ENCODE measurements at regions not wholly inside any gene's neighbourhood (a gene's known extent, or its start where the extent isn't known, plus 50 kb on each side); places are given as distances from the start of the nearest gene placed in this dataset.

DNA sequence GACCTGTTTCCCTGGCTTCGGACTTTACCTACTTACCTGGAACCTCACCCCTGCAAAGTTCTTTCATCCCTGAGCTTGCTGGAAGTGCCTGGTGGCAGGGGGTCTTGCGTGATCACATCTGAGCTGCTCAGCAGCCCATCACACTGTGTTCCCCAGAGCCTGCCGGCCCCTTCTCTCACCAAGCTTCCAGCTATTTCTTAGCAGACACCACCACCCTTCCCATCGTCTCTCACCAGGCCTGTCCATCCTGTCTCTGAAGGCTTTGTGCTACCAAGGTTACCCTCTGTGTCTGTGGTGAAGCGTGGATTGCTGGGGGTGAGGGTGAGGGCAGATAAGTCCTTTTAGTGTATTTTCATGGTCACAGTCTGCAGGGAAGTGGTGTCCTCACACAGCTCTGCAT, 78.8 kb upstream of the NRXN3 start:
- TF ChIP-seq EP300 (IDR thresholded peaks at IDR 0.05): no peak
- TF ChIP-seq, protein P1, sequence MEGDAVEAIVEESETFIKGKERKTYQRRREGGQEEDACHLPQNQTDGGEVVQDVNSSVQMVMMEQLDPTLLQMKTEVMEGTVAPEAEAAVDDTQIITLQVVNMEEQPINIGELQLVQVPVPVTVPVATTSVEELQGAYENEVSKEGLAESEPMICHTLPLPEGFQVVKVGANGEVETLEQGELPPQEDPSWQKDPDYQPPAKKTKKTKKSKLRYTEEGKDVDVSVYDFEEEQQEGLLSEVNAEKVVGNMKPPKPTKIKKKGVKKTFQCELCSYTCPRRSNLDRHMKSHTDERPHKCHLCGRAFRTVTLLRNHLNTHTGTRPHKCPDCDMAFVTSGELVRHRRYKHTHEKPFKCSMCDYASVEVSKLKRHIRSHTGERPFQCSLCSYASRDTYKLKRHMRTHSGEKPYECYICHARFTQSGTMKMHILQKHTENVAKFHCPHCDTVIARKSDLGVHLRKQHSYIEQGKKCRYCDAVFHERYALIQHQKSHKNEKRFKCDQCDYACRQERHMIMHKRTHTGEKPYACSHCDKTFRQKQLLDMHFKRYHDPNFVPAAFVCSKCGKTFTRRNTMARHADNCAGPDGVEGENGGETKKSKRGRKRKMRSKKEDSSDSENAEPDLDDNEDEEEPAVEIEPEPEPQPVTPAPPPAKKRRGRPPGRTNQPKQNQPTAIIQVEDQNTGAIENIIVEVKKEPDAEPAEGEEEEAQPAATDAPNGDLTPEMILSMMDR (IDR thresholded peaks at IDR 0.05): no peak
- TF ChIP-seq POLR2AphosphoS5 (IDR thresholded peaks at IDR 0.05): no peak
- no peak for TF ChIP-seq POLR2A (IDR thresholded peaks at IDR 0.05)
- no peak for DNase-seq
- H3K27me3 ChIP-seq: no peaks in the 10 kb centered on the region
- H3K4me1 ChIP-seq: no peaks in the 10 kb centered on the region
- H3K27ac ChIP-seq: no peak overlapping the region
- no peak for ATAC-seq (ENCODE audit: low FRiP score in 2 of 2)
- H3K36me3 ChIP-seq: no peaks in the 10 kb centered on the region
- H3K9me3 ChIP-seq: no peaks in the 10 kb centered on the region
- no peak overlapping the region for H3K4me3 ChIP-seq
- 81 to 86% methylated on average over 5 of the region's 5 CpGs for WGBS, 2 donors

DNA sequence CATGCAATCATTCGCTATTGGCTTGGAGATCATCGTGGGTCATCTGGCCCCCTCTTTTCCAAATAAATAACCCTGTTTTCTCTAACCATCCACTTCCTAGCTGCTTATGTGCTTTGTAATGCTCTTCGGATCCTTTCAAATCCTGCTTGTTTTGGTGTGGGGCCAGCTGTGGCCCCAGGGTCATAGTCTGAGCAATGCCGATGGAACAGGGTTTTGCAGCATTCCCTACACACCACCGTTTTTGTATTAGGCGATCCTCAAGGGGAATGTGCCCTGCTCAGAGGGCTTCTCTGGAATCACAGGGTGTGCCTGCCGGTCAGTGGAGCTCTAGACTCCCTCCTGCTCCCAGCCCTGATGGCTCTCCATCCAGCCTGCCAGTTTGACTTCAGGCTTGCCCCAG, 78.1 kb upstream of the NRXN3 start:
- WGBS, 2 donors: 69 to 81% methylated on average over 7 of the region's 7 CpGs
- no peak overlapping the region for H3K4me3 ChIP-seq
- H3K4me1 ChIP-seq: no peaks in the 10 kb centered on the region
- no peaks in the 10 kb centered on the region for H3K36me3 ChIP-seq
- no peaks in the 10 kb centered on the region for H3K27me3 ChIP-seq
- no peak overlapping the region for H3K27ac ChIP-seq
- DNase-seq: no peak
- no peak for ATAC-seq (ENCODE audit: low FRiP score in 2 of 2)
- H3K9me3 ChIP-seq: no peaks in the 10 kb centered on the region
- TF ChIP-seq, protein P1 (IDR thresholded peaks at IDR 0.05): no peak
- no peak for TF ChIP-seq EP300 (IDR thresholded peaks at IDR 0.05)
- no peak for TF ChIP-seq POLR2AphosphoS5 (IDR thresholded peaks at IDR 0.05)

DNA sequence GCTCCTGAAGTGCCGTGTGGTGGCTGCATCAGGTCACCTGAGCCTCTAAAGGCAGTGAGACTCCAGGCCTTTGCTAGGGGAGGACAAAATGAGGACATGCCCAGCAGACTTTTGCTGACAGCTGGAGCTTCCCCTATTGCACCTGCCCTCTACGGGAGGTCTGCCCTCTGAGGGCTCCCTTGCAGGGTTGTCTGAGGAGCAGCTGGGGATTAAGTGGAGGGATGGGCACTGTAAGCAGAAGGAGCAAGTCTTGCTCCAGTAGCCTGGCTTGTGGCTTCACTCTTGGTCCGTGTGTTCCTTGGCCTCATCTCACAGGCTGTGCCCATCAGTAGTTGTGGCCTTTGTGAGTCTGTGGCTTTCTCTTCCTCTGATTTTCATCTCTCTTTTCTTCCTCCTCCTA, 66.9 kb upstream of the NRXN3 start:
- no peaks in the 10 kb centered on the region for H3K27me3 ChIP-seq
- no peak for ATAC-seq (ENCODE audit: low FRiP score in 2 of 2)
- WGBS, 2 donors: 25 to 70% methylated on average over 3 of the region's 3 CpGs
- TF ChIP-seq POLR2AphosphoS5 (IDR thresholded peaks at IDR 0.05): no peak
- no peak for TF ChIP-seq POLR2A (IDR thresholded peaks at IDR 0.05)
- TF ChIP-seq, protein P1 (IDR thresholded peaks at IDR 0.05): no peak
- H3K4me1 ChIP-seq: no peaks in the 10 kb centered on the region
- no peak overlapping the region for H3K27ac ChIP-seq
- no peak overlapping the region for H3K4me3 ChIP-seq
- DNase-seq: no peak
- no peaks in the 10 kb centered on the region for H3K9me3 ChIP-seq
- no peaks in the 10 kb centered on the region for H3K36me3 ChIP-seq

DNA sequence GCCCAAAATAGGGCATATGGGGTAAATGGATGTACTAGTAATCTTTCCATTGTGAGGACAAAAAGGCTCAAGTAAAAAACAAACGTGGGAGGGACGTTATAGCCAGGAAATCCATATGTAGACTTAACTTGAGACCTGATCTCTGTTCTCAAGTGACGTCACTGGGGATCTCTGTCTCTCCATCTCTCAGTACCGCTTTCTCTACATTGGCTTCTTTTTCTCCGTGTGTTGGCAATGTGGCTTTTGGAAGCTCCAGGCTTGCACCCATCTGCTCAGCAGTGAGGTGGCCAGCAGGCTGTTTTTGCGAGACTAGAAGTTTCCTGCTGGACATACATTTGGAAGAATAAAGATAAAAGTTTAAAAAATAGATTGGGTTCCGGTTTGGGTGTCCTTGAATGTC, 66.0 kb upstream of the NRXN3 start:
- H3K36me3 ChIP-seq: no peaks in the 10 kb centered on the region
- no peak overlapping the region for H3K4me3 ChIP-seq
- no peaks in the 10 kb centered on the region for H3K27me3 ChIP-seq
- no peak for DNase-seq
- ATAC-seq (ENCODE audit: low FRiP score in 2 of 2): no peak
- no peak overlapping the region for H3K27ac ChIP-seq
- no peaks in the 10 kb centered on the region for H3K4me1 ChIP-seq
- H3K9me3 ChIP-seq: no peaks in the 10 kb centered on the region
- WGBS, 2 donors: 71 to 72% methylated on average over 7 of the region's 7 CpGs
- TF ChIP-seq EP300 (IDR thresholded peaks at IDR 0.05): no peak
- TF ChIP-seq POLR2AphosphoS5 (IDR thresholded peaks at IDR 0.05): no peak
- TF ChIP-seq, protein P1 (IDR thresholded peaks at IDR 0.05): no peak
- no peak for TF ChIP-seq POLR2A (IDR thresholded peaks at IDR 0.05)

DNA sequence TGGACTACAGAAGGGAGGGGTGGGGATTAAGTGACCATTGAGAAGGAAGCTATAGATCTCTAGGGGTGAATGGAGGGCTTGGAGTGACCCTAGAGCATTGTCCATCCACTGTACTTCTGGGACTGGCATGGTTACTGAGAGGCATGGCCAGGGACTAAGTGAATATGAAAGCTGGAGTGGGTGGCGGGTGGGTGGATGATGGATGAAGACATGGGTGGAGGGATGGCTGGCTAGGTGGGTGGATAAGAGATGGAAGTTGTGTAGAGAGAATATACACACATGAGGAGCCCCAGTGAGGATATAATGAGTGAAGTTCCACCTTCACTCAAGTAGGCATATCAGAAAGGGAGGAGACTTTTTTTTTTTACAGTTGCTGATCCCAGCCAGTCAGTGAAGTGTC, 65.5 kb upstream of the NRXN3 start:
- DNase-seq (no peak), ATAC-seq (ENCODE audit: low FRiP score in 2 of 2) (no peak)
- Histone ChIP-seq H3K36me3 (no peaks in the 10 kb centered on the region), H3K27me3 (no peaks in the 10 kb centered on the region), H3K4me1 (no peaks in the 10 kb centered on the region), H3K27ac (no peak overlapping the region), H3K9me3 (no peaks in the 10 kb centered on the region), H3K4me3 (no peak overlapping the region)
- WGBS, 2 donors: 79 to 90% methylated on average over 1 of the region's 1 CpG
- TF ChIP-seq POLR2A (IDR thresholded peaks at IDR 0.05) (no peak), EP300 (IDR thresholded peaks at IDR 0.05) (no peak), POLR2AphosphoS5 (IDR thresholded peaks at IDR 0.05) (no peak)
- TF ChIP-seq, protein P1 (IDR thresholded peaks at IDR 0.05): no peak
